H1 (cell line): ENCODE measurements at regions not wholly inside any gene's neighbourhood (a gene's known extent, or its start where the extent isn't known, plus 50 kb on each side); places are given as distances from the start of the nearest gene placed in this dataset.
A peak's percentile ranks its signal among the peaks of the same experiment; 100 is the strongest.

Experiments used
- EP300 ChIP-seq, 2 experiments: IDR thresholded peaks; 1 replicate in 1 of 2; 2 replicates in 1 of 2; pipeline ENCODE4 v1.6.1; 2011 to 2012; ENCODE audit warnings: low read depth in 2 of 2, low read length in 2 of 2, mild to moderate bottlenecking in 2 of 2, borderline replicate concordance in 1 of 2, inconsistent platforms in 1 of 2, moderate library complexity in 1 of 2
- EZH2 ChIP-seq: fragments of 200-600 bp; sonication (generic); IDR thresholded peaks from 2 replicates; pipeline ENCODE4 v1.7.1; 2012; ENCODE audit warnings: low read depth, mild to moderate bottlenecking, moderate library complexity, low read length, inconsistent platforms; ENCODE audit not compliant: severe bottlenecking
- JUND ChIP-seq: IDR thresholded peaks from 2 replicates; pipeline ENCODE4 v1.6.1; 2011; ENCODE audit warnings: mild to moderate bottlenecking, improper control_type of control experiment, low read length
- NRF1 ChIP-seq: IDR thresholded peaks from 2 replicates; pipeline ENCODE4 v1.6.1; 2011; ENCODE audit warnings: mild to moderate bottlenecking, low read depth, low read length, improper control_type of control experiment
- POLR2A ChIP-seq, 2 experiments: IDR thresholded peaks; 1 replicate in 1 of 2; 2 replicates in 1 of 2; pipeline ENCODE4 v1.6.1; 2011; ENCODE audit warnings: low read depth in 2 of 2, low read length in 2 of 2, mild to moderate bottlenecking in 2 of 2; ENCODE audit errors: control extremely low read depth in 1 of 2
- POLR2AphosphoS5 ChIP-seq: IDR thresholded peaks from 2 replicates; pipeline ENCODE4 v1.6.1; 2011; ENCODE audit warnings: low read depth, low read length
- SP4 ChIP-seq: IDR thresholded peaks from 2 replicates; pipeline ENCODE4 v1.6.1; 2012; ENCODE audit warnings: low read length, inconsistent platforms
- SRF ChIP-seq: IDR thresholded peaks from 2 replicates; pipeline ENCODE4 v1.6.1; 2011; ENCODE audit warnings: mild to moderate bottlenecking, low read depth, low read length, moderate library complexity
- SUZ12 ChIP-seq: fragments of 200-600 bp; sonication (generic); IDR thresholded peaks from 2 replicates; pipeline ENCODE4 v1.6.1; 2012; ENCODE audit warnings: mild to moderate bottlenecking, inconsistent platforms, low read length, moderate library complexity, mixed read lengths
- TBP ChIP-seq: IDR thresholded peaks from 2 replicates; pipeline ENCODE4 v1.6.1; 2011; ENCODE audit warnings: low read depth, low read length, improper control_type of control experiment
- TF ChIP-seq, protein P1 (sequence below): IDR thresholded peaks from 2 replicates; pipeline ENCODE4 v1.6.1; 2011; ENCODE audit warnings: low read depth, mild to moderate bottlenecking, low read length; ENCODE audit not compliant: insufficient read depth

DNA sequence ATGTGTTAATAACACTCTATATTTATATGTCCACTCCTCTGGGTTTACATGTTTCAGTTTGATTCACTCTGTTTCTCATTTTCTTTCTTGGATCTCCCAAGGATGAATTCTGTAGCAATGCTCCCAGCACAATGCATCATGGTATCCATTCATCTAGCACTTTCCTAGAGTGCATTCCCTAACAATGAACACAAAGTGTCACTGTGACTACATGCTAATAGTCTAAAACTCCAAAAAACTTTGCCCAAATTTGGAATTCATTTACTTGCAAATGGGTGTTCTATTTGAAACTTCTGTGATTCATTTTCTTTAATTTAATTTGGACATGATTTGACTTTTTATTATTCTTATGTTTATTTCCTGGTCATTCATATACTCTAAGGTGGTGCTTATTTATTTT lies 286.3 kb downstream of the POU4F1 start:
- TF ChIP-seq SRF, result 0 out of 2 replicates have a peak, but pooled peaks have one; percentile 30
- TF ChIP-seq SP4, result no peak
- no peak for TF ChIP-seq EZH2
- no peak for TF ChIP-seq POLR2A (IDR thresholded peaks at IDR 0.05; ENCODE audit: control extremely low read depth in 1 of 2, low read depth in 2 of 2, low read length in 2 of 2)
- TF ChIP-seq, protein P1, sequence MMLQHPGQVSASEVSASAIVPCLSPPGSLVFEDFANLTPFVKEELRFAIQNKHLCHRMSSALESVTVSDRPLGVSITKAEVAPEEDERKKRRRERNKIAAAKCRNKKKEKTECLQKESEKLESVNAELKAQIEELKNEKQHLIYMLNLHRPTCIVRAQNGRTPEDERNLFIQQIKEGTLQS, result no peak
- TF ChIP-seq TBP, result no peak
- TF ChIP-seq SUZ12, result no peak
- no peak for TF ChIP-seq NRF1
- no peak for TF ChIP-seq EP300 (IDR thresholded peaks at IDR 0.05; ENCODE audit: borderline replicate concordance in 1 of 2, low read depth in 2 of 2, low read length in 2 of 2)
- TF ChIP-seq JUND, result no peak
- TF ChIP-seq POLR2AphosphoS5, result no peak
